GM19438 (cell line): ENCODE measurements at regions not wholly inside any gene's neighbourhood (a gene's known extent, or its start where the extent isn't known, plus 50 kb on each side); places are given as distances from the start of the nearest gene placed in this dataset.
"Not testable (repeated sequence)": the region's sequence is repeated elsewhere in the genome, so short reads cannot be mapped to it uniquely, and the experiment has no call there.

ENCODE experiments used
- ATAC-seq: cut with Tn5 transposase; IDR thresholded peaks from one replicate; pipeline ENCODE4 v1.9.1; 2021; ENCODE audit warnings: low read depth; ENCODE audit not compliant: unreplicated experiment

DNA sequence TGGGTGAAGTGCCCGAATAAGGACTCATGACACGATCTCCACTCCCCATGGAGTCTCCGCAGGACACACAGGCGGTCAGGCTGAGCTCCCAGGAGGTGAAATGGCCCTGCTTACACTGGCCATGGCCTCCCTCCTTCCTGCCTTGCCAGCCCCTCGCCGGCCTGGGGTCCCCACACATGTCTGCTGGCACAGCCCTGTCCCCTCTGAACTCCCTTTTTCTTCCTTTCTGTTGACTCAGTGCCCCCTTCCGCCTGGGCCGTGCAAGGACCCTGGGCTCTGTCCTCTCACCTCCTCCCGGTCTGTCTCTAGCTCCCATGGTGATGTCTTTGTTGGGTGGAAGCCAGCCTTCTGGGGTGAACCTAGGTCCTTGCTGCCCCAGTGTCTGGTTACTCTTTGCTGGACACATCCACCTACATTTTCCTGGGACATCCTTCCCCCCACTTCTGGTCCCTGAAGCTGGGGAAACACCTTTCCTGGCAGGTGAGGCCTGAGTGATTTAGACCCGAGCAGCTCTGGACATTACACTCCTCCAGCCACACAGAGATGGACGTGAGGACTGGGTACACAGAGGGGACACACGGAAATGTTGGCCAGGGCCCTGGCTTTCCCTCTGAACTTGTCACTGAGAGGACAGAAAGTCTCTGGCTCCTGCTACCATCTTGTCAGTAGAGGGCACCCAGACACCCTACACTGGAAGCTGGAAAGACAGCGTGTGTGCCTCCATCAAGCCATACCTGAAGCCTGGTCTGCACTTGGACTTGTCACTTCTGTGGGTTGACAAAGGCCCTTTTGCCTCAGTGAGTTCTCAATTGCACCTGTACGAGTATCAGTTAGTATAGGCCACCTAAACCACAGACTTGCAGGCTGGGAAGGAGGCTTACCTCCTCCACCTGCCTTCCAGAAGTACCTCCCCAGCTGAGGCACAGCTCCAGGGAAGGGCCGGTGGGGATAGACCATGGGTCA is 864.3 kb downstream of the TBC1D22A start:
- no peak for ATAC-seq

DNA sequence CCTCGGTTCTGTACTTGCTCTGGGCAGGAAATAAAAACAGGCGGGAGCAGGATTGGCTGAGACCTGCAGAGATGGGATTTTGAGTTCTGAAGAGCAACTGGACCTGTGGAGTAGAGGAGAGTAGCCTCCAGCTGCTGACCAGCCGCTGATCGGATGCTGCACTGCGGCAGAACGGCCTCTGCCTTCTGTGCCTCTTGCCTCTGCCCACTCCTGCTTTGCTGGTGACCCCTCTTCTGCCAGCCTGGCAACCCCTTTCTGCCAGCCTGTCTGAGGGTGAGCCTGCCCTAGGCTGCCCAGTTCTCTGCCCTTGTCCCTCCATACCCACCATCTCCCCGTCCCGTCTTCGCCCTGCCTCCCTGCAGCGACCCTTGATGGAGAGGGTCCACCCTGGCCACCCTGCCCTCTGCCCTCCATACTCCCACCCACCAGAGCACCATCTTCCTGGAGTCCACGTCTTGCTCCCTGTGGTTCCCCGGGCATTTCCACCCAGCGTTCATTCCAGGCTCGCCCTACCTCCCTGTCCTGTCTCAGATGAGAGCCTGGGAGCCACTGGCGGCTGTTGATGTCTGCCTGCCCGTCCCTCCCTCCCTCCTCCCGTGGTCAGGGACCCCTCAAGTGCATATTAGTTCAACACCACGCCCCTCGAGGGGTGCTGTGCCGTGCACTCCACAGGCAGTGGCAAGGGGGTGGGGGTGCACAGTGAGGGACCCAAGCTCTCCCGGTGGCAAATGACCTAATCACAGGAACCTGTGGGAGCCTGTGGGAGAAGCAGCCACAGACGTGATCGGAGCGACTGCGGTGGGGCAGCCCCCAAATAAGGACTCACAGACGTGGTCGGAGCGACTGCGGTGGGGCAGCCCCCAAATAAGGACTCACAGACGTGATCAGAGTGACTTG is 863.3 kb downstream of the TBC1D22A start:
- no peak for ATAC-seq

DNA sequence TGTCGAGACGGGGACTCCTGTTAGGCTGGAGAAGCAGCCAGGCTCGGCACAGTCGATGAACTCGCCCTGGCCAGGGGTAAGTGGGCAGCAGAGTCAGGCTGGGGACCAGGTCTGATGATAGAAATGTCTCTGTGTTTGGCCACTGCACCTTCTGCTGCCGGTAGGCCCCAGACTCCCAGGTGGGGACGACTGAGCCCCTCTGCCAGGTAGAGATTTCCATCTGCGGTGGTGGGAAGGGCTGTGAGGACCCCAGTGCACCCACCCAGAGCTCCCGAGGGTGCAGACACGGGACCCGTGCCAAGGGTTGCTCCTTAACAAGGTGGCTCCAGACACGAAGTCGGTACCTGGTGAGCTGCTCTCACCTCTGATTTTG is 862.5 kb downstream of the TBC1D22A start:
- no peak for ATAC-seq

DNA sequence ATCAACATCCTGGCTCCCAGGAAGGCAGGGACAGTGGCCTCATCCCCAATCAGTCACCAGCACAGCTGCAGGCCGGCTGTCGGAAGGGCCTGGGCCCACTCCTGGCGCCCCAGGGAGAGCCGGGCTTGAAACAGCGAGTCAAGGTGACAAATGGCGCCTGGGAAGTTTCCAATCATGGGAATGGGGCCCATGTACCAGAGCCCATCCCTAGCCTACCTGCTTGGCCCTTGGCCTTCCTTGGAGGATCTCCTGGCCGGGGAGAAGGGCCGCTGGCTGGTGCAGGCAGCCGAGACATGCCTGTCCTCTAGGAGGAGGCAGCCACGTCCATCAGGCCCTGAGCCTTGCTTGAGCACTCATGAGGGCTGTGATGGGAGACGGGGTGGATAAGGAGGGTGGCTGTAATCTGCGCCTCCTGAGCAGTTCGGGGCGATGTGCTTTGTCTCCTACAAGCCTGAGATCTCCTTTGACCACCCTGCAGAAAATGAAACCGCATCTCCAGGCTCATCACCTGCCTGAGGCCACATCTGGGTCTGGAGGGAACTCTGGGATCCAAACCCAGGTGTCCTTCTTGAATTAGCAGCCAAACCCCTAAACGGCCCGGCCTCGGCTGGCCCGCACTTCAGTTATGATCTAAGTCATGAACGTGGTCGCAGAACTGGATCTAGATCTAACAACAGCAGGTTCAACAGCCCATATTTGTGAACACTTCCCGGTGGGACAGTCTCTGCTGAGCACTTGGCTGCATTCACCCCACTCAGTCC is 862.0 kb downstream of the TBC1D22A start:
- no peak for ATAC-seq

DNA sequence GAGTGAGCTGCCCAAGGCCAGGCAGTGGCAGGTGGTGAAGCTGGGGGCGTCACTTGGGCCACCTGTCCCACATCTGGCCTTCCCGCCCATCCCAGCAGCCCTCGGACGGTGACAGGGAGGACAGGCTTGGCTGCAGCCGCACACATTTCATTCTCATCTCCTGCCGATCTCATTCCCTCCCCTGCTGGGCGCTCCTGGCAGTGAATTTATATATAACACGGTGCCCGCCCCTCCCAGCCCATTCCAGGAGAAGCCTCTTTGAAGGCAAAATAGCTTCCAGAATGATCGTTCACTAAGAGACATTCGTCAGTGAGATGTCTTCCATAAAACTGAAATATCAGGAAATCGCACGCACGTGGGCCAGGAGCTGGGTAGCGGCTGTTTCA is 861.3 kb downstream of the TBC1D22A start:
- ATAC-seq: no peak

DNA sequence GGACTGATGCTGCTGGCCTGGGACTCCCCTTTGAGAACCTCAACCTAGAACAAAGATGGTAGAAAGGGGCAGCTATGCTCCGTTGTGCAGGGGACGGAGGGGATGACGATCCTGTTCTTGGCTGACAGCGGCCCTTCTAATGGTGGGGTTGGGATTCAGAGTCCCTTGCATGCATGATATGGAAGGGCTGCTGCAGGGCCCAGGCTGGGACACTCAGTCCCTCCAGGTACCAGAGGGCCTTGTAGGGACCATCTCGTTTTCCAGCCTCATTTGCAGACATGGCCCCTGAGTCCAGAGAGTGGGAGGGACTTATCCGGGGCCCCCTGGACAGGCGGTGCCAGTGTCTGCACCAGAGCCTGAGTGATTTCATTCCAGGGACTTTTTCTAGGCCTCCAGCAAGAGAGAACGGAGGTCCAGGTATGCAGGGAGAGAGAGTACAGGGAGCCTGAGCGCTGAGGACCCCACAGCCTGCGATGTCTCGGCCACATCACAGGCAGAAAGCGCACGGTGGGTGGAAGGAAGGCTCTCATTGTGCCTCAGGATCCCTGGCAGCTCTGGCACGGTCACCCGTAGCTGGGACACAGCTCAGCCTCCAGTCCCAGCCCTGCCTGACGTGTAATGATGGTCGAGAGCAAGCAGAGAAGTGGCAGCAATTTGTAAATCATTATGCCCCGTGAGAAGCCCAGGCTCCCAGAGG is 860.8 kb downstream of the TBC1D22A start:
- ATAC-seq: no peak

DNA sequence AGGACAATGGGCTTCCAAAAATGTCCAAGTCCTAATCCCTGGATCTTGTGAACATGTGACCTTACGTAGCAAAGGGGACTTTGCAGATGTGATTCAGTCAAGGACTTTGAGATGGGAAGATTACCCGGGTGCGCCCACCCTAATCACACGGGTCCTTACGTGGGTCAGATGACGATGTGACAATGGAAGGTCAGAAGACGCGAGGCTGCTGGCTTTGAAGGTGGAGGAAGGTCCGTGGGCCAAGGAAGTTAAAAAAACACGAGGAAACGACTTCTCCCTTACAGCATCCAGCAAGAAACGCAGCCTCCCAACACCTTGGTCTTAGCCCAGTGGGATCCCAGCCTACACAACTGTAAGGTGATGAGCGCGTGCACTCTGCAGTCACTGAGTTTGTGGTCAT is 860.1 kb downstream of the TBC1D22A start:
- ATAC-seq: no peak

DNA sequence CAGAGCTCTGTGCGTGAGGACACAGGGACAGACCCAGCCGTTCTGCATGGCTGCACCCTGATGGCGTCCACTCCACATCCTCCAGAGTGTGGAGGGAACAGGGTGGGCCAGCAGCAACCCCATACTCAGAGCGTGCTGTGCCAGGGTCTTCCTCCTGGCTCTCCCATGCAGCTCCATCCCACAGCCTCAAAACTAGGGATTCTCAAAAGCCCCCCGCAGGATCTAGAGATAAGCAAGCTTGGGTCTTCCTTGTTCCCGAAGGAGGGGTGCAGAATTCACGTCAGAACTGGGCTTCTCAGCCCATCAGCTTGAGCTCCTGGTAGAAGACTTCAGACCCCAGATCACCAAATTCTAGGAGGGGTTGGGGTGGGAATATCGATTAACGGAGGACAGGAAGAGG is 858.8 kb downstream of the TBC1D22A start:
- ATAC-seq: no peak

DNA sequence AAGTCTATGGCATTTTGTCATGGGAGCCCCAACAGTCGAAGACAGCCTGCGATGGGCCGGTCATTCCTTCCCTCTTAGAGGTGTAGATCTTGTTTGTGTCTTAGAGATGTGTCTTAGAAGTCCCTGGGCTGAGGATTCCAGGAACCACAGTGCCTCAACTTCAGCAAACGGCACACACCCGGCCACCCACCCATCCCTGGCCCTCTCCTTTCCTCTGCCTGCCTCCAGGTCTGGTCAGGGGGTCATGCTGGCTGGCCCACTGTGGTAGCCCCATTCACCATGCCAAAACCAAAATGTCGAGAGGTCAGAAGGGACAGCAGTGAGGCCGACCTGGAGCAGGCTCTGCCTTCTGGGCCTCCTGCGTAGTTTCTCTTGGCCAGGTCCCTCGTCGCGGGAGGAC is 857.9 kb downstream of the TBC1D22A start:
- ATAC-seq: no peak

DNA sequence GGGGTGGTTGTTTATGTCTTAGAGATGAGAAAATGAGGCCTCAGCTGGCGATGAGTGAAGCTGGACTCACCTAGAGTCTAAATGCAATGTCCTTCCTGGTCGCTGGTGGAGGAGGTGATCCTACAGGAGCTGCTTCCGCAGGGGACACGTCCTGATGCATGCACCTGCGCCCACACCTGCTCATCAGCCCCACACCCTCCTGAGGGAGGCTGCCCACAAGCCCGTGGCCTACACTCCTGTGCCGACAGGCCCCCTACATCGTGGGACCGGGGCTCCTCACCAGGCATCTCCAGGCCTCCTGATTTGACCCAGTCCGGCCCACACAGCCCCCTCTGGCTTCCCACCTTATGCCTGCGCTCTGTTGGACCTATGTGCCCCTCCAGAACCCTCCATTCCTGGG is 857.2 kb downstream of the TBC1D22A start:
- no peak for ATAC-seq

DNA sequence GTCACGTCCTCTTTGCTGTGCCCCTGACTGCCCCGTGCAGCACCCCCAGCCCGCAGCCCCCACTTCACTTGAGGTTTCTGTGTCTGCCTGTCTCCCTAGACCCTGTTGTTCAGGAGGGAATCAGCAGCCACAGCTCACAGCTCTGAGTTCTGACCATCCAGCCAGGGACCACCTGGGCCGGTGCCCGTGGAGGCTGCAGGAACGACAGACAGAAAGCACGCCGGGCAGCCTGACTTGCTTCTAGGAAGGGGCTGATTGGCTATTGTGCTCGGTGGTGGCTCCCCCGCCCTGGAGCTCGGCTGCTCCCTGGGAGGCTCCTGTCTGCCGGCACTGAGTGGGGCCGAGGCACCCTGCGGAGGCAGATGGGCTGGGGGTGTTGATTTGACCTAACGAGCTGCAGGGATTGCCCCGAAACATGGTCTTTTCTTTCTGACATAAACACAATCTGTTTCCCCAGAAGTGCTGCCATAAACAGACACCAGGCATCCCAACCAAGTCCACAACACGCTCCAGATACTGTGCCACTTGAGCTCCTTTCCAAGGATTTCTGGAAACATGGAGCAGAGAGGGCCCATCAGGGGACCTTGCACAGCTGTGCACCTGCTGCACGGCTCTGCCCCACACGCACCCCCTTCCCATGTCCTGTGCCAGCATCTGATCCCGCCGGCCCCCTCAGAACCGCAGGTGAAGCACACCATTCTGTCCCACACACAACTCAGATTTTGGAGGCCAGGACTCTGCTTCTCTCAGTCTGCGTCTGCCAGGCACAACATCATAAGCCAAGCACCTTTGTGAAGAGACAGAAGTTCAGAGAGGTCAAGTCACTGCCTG is 855.9 kb downstream of the TBC1D22A start:
- no peak for ATAC-seq

DNA sequence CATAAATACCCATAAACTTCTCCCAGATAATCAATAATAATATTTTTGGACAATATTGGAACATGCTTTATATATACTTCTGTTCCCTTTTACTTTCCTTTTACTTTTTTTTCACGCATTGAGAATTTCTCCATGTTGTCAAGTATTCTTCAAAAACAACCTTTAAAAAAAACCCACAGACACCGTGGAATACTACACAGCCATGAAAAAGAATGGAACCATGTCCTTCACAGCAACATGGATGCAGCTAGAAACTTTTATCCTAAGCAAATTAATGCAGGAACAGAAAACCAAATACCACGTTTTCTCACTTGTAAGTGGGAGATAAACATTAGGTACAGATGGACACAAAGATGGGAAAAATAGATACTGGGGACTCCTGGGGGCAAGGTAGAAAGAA is 854.7 kb downstream of the TBC1D22A start:
- ATAC-seq: no peak

DNA sequence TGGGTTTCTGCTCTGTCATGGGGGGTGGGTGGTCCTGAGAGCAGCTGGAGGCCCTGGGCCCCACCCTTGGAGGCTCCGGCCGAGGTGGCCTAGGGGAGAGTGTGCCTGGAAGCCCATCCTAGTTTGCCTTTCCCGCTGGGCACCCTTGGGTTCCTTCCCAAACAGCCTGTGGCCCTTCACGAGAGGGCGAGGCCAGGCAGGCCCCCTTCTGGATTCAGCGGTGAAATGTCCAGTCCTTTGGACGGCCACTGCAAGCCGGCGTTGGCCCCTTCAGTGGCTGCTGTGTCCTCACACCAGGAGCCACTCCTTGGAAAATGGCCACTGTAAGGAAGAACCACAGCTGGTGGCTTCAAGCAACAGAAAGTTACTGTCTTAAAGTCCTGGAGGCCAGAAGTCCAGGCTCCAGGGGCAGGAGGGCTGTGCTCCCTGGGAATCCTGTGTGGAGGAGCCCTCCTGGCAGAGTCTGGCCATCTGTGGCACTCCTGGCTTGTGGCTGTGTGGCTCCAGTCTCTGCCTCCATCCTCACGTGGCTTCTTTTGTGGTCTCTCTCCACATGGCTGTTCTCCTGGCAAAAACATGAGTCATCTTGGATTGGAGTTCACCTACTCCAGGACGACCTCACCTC is 854.1 kb downstream of the TBC1D22A start:
- ATAC-seq: no peak

DNA sequence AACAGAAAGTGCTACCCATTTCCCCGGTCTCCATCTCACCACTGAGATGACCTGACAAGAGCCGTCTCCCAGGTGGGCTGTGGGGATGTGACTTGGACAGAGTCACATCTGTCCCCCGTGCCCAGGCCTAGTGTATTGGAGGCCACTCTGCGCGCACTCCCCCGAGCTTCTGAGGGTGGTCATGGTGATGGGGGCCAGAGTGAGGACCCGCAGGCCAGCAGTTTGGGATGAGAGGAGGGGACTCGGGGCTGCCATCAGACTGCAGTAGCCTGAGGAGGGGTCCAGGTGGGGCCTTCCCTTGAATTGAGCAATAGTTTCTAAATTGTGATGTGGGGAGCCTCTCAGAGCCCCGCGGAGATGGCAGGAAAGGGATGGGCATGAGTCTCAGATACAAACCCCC is 852.6 kb downstream of the TBC1D22A start:
- ATAC-seq: no peak

DNA sequence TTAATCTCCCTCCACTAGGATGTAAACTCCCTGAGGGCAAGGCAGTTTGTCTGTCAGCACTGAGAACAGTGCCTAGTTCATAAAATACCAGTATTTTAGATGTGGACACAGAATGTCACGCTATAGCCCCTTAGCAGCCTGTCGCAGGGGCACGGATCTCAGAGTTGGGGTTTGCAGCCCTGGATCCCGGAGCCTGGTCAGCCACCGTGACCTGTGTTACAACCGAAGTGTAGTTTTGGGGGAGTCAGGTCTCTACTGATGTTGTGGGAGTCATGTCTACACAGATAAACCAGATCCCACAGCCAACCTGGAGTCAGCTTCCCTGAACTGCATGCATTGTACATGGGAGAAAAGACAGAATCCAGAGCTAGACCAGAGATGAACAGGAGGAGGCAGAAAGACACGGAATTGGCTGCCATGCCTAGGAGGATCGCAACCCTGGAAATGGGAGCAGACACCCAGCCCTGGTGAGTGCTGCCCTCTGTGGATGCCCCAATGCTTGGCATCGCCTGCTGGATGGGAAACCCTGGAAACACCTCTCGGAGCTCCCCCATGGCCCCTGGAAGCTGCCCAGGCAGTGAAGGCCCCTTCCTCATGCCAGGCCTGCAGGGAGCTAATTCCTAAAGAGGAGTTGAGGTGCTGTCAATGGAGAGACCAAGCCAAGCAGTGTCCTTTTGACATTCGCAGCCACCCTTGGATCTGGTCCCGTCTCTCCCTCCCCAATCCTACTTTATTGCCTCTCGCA is 851.3 kb downstream of the TBC1D22A start:
- ATAC-seq: no peak

DNA sequence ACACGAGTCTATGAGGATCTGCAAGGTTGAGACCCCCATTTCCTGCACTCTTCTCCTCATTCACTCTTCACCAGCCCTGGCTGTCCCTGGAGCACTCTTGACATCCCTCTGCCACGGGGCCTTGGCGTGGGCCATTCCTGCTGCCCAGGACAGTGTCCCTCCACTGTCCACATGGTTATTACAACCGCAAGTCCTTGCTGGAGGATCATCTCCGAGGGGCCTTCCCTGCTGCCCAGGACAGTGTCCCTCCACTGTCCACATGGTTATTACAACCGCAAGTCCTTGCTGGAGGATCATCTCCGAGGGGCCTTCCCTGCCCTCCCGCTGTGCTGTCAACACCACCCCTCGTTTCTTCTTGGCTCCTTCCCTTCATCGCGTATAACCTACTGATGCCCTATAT is 850.7 kb downstream of the TBC1D22A start:
- not testable (repeated sequence) for ATAC-seq

DNA sequence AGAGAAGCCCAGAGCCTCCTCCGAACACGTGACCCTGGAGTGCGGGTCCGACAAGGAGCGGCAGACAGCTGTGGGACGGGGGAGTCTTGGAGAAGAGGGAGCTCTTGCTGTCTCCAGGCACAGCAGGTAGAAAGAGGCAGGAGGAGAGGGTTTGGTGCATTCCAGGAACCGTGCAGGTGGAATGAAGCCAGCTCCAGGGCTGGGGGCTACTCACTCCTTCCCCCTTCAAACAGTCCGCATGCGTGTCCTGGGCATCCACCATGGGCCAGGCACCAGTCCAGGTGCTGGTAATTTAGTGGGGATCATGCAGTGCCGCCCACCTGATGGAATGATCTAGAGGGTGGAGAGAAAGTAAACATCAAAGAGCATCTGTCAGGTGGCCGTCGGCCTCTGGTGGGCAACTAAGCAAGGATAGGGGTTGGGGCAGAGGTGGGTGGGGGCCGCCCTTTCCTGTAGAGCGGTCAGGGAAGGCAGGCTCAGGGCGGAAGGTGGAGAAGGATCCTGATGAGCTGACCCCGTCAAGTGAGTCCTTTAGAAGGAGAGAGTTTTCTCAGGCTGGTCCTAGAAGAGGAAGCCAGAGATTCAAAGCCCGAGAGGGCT is 850.0 kb downstream of the TBC1D22A start:
- ATAC-seq: no peak

DNA sequence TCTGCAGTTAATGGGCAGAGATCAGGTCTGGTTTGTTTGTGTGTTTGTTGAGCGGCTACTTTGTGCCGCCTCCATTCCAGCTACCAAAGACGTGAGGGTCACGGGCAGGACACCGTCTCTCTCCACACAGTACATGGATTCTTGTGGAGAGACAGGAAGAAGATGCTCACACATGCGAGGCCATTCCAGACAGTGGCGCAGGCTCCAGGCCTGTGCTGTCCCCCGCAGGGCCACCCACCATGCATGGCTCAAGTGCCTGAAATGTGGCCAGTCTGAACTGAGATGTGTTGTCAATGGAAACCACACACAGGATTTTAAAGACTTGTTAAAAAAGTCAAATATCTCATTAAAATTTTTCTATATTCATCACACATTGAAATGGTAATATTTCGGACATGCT is 848.3 kb downstream of the TBC1D22A start:
- ATAC-seq: no peak
